ENCODE measurements at regions not wholly inside any gene's neighbourhood (a gene's known extent, or its start where the extent isn't known, plus 50 kb on each side); places are given as distances from the start of the nearest gene placed in this dataset.
"Not testable (repeated sequence)": the region's sequence is repeated elsewhere in the genome, so short reads cannot be mapped to it uniquely, and the experiment has no call there.

- not testable (repeated sequence) for TF ChIP-seq CTCF, POLR2A, POLR2AphosphoS5 (IDR thresholded peaks at IDR 0.05)
These were observed 307.8 kb upstream of the NBPF12 start for GRCh38 chr1:146630302-146630701.
